ENCODE measurements at regions not wholly inside any gene's neighbourhood (a gene's known extent, or its start where the extent isn't known, plus 50 kb on each side); places are given as distances from the start of the nearest gene placed in this dataset.

DNA sequence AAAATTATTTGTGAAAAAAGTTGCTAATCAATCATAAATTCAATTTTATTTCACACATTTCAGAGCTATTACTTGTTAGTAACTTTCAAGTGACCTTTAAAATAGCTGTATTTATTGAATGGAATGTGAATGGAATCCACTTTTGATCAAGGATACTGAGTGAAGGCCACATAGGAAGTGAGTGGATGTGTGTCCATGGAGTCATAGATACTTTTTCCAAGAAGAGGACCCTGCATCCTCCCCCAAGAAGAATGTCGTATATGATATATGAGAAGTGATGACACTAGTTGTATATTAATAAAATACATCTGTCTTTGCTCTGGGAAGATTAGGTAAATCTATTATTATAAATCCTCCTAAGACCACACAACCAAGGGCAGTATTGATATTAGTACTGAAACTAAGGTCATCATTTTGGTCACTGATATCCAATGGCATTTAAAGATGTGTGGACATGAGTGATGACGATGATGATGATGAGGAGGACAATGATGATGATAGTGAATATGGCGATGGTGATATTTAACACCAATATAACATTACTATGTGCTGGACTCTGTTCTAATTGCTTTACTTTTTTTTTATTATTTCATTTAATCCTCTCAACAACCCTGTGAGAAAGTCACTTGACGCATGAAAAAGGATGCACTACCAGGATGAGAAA is 493.0 kb upstream of the NR2F2 start:
- H3K36me3 Mint-ChIP-seq (ENCODE audit: low read depth) = peaks cover 4% of the 10 kb centered on the region
- peaks cover 18% of the 10 kb centered on the region for H3K27me3 Mint-ChIP-seq (ENCODE audit: low read depth)
- no peak overlapping the region for H3K27ac Mint-ChIP-seq
- H3K9me3 Mint-ChIP-seq = peaks cover under 1% of the 10 kb centered on the region
- H3K4me3 Mint-ChIP-seq = no peak overlapping the region
- H3K4me1 Mint-ChIP-seq (ENCODE audit: low read depth) = peaks cover 26% of the 10 kb centered on the region

DNA sequence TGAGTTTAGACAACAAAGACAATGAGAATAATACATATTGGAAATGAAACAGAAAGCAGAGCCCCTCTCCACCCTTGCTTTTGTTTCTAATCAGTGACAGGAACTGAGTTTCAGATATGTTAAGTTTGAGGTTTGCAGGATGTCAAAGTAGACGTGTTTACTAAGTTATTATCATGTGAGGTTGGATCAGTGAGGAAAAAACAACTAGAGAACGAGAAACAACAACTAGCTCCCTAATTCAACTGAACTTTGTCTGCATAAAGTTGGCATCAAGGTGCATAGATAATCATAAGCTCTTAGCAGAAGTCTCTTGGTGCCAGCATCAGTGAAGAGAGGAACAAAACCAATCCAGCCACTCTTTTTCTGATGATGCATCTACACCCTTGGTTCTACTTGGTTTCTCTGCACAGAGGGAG is 491.1 kb upstream of the NR2F2 start:
- Mint-ChIP-seq H3K4me1 (ENCODE audit: low read depth) (peaks cover 36% of the 10 kb centered on the region), H3K27ac (peak overlapping the region; percentile 84), H3K36me3 (ENCODE audit: low read depth) (peaks cover 11% of the 10 kb centered on the region), H3K27me3 (ENCODE audit: low read depth) (peaks cover 8% of the 10 kb centered on the region), H3K4me3 (peak overlapping the region; percentile 23), H3K9me3 (peaks cover 12% of the 10 kb centered on the region)

DNA sequence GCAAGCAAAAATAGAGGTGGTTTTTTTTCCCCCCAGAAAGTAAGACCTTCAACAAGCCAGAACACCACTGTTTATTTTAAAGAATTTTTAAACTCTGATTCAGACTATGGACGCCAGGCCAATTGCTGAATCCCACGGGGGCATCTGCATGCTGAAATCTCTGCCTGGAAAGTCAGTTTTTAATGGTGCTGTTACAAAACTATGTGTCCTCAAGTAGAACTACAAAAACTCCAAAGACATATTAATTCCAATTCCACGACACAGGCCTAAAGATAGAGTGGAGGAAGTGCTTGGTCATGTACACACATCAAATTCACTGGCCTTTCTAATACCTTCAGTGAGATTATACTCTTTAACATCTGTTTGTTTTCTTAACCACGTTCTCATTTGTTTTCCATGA is 490.5 kb upstream of the NR2F2 start:
- Mint-ChIP-seq H3K36me3 (ENCODE audit: low read depth) (peaks cover 11% of the 10 kb centered on the region), H3K27ac (peak overlapping the region; percentile 84), H3K4me1 (ENCODE audit: low read depth) (peaks cover 36% of the 10 kb centered on the region), H3K4me3 (no peak overlapping the region), H3K9me3 (peaks cover 12% of the 10 kb centered on the region), H3K27me3 (ENCODE audit: low read depth) (peaks cover 2% of the 10 kb centered on the region)

DNA sequence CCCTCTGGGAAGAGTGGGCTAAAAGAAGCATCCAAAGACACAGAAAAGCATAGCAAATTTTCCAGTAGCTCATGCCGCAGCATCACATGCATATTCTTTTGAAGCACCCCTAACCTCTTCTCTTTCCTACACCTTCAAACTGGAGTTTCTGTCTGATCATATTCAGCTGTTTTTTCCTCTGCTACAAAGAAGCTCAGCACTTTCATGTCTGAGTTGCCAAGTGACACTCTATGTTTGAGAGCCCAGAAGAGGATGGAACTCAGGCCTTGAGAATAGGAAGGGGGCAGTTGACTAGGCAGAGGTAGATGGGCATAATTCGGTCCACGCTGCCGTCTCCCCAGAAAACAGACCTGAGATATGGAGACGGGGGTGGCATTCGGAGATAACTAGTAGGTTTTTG is 489.6 kb upstream of the NR2F2 start:
- Mint-ChIP-seq H3K27ac (peak overlapping the region; percentile 60), H3K4me1 (ENCODE audit: low read depth) (peaks cover 38% of the 10 kb centered on the region), H3K4me3 (peak overlapping the region; percentile 7), H3K36me3 (ENCODE audit: low read depth) (peaks cover 11% of the 10 kb centered on the region), H3K9me3 (peaks cover 12% of the 10 kb centered on the region), H3K27me3 (ENCODE audit: low read depth) (no peaks in the 10 kb centered on the region)

DNA sequence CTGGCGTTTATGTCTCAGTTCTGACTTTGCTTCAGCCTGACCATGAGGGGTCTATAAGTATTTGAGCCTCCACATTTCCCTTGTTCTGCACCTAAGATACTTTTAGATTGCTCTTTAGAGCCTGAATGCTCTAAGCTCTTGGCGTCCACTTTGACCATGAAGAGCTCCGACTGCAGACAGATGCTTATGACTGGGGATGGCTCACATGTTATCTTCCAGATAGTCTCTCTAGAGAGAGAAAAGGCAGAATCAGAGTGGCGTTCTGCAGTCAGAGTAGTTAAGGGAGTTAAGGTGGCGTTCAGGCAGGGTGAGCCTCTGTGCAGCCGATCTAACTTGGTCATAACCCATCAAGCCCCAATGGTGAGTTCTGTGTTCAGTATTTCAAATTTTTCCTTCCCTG is 487.9 kb upstream of the NR2F2 start:
- H3K4me3 Mint-ChIP-seq = no peak overlapping the region
- peaks cover 15% of the 10 kb centered on the region for H3K9me3 Mint-ChIP-seq
- H3K36me3 Mint-ChIP-seq (ENCODE audit: low read depth) = peaks cover 11% of the 10 kb centered on the region
- peaks cover 45% of the 10 kb centered on the region for H3K4me1 Mint-ChIP-seq (ENCODE audit: low read depth)
- H3K27ac Mint-ChIP-seq = no peak overlapping the region
- H3K27me3 Mint-ChIP-seq (ENCODE audit: low read depth) = no peaks in the 10 kb centered on the region

DNA sequence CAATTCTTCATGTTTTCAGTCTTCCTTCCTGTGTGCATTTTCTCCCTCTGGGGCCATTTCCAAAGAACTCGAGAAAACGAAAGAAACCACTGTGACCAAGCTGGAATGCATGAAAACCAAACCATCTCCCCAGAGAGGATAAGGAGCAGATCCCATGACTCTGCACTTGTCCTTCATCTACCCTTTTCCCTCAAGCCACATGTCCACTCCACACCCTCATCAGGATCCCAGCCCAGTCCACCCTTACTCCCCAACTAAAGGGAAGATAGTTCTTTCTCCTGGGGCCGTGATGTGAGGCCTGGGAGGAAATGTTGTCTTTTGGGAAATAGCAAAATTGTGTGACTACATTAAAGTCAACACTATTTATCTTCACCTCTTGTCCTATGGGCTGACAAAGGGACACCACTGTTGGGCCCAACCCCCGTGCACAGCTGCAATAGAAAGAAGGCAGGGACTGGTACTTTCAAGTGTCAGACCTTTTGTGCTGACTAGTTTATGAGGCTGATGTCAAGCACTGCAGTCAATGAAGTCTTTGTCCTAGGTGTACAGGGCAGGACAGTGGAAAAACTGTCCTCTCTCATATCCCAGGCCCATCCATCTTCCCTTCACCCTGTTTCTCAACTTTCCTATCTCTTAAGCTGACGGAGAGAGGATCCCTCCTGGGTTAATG is 487.1 kb upstream of the NR2F2 start:
- H3K36me3 Mint-ChIP-seq (ENCODE audit: low read depth) = peaks cover 11% of the 10 kb centered on the region
- peak overlapping the region; percentile 18 for H3K4me3 Mint-ChIP-seq

DNA sequence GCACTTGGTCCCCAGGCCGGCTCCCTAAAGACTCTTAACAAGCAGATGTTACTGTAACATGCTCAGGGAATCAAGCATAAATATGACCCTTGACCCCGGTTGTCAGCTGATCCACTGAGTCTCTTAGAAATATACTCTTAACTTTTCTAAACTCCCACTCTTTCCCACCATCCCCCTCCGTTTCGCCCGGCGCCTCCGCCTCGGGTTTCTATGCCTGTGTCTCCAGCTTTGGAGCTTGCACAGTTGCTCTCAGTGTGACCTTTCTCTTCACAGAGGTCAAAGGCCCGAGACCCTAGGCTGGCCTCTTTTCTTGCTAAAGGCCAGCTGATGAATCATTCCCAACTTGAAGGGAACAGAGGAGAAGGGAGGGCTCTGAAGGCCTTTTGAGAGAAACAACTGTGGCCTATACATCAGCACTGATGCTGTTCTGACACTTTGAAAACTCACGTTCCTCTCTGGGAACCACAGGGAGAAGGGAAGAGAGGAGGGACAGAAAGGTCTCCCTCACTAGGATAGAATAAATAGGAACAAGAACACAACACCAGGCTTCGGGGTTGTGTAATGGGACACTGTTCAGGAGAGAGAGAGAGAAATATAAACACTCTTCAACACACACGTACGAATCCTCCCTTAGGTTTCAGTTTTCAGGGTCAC is 484.5 kb upstream of the NR2F2 start:
- H3K27ac Mint-ChIP-seq = no peak overlapping the region
- peaks cover 22% of the 10 kb centered on the region for H3K27me3 Mint-ChIP-seq (ENCODE audit: low read depth)
- no peak overlapping the region for H3K4me3 Mint-ChIP-seq
- peaks cover 15% of the 10 kb centered on the region for H3K9me3 Mint-ChIP-seq
- H3K36me3 Mint-ChIP-seq (ENCODE audit: low read depth) = peaks cover 8% of the 10 kb centered on the region
- H3K4me1 Mint-ChIP-seq (ENCODE audit: low read depth) = peaks cover 23% of the 10 kb centered on the region

More for the DNA sequence above, 487.1 kb upstream of the NR2F2 start:
- H3K27me3 Mint-ChIP-seq (ENCODE audit: low read depth) = peaks cover 4% of the 10 kb centered on the region
- peak overlapping the region; percentile 24 for H3K27ac Mint-ChIP-seq
- peaks cover 15% of the 10 kb centered on the region for H3K9me3 Mint-ChIP-seq
- H3K4me1 Mint-ChIP-seq (ENCODE audit: low read depth) = peaks cover 45% of the 10 kb centered on the region

DNA sequence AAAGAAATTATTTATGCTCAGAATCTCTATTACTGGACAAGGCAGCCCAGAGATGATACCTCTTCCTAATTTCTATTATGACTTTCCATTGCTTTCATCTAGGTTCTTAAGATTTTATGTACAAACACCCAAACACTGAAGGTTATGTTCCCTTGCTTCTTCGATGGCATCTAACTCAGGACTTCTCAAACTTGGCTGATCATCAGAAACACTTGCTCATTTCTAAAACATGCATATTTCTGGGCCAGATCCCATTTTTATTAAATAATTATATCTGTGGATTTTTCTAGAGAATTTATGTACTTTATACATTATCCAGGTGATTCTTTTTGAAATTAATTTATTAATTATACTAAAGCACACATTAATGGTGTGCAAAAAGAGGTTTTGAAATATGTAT is 482.4 kb upstream of the NR2F2 start:
- peaks cover 4% of the 10 kb centered on the region for H3K36me3 Mint-ChIP-seq (ENCODE audit: low read depth)
- H3K27me3 Mint-ChIP-seq (ENCODE audit: low read depth) = peaks cover 34% of the 10 kb centered on the region
- H3K4me3 Mint-ChIP-seq = no peak overlapping the region
- H3K4me1 Mint-ChIP-seq (ENCODE audit: low read depth) = peaks cover 12% of the 10 kb centered on the region
- H3K9me3 Mint-ChIP-seq = peaks cover 8% of the 10 kb centered on the region
- H3K27ac Mint-ChIP-seq = no peak overlapping the region

DNA sequence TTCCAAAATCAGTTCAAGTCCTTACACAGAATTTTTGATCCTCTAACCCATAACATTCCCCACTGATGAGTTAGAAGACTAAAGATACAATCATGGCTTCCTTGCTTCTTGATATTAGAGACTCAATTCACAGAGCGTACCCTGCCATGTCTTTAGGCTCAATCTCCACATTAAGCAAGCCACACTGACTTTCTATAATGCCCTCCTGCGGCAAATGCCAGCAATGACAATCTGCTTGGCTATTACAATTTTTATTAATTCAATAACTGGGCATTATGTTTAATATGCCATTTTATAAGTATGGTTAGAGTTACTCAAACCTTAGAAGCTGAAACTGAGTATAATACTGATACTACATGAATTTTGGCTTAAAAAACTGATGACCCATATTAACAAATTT is 479.7 kb upstream of the NR2F2 start:
- H3K36me3 Mint-ChIP-seq (ENCODE audit: low read depth) = no peaks in the 10 kb centered on the region
- peaks cover 3% of the 10 kb centered on the region for H3K9me3 Mint-ChIP-seq
- peaks cover 55% of the 10 kb centered on the region for H3K27me3 Mint-ChIP-seq (ENCODE audit: low read depth)
- no peak overlapping the region for H3K27ac Mint-ChIP-seq
- peaks cover 6% of the 10 kb centered on the region for H3K4me1 Mint-ChIP-seq (ENCODE audit: low read depth)
- H3K4me3 Mint-ChIP-seq = no peak overlapping the region

DNA sequence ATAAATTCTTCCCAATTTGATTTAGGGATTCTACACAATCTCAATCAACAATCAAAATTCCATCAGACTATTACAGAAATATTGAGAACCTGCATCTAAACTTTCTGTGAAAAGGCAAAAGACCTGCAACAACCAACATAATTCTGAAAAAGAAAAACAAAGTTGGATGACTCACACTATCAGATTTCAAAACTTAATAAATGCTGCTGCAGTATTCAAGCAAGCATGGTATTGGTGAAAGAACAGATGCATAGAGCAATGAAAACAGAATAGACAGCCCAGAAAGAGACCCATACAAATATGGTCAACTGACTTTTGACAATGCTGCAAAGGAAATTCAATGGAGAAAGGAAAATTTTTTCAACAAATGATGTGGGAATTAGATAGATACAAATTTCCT is 477.1 kb upstream of the NR2F2 start:
- H3K9me3 Mint-ChIP-seq = no peaks in the 10 kb centered on the region
- H3K4me1 Mint-ChIP-seq (ENCODE audit: low read depth) = peaks cover 2% of the 10 kb centered on the region
- H3K4me3 Mint-ChIP-seq = no peak overlapping the region
- H3K36me3 Mint-ChIP-seq (ENCODE audit: low read depth) = no peaks in the 10 kb centered on the region
- peaks cover 75% of the 10 kb centered on the region for H3K27me3 Mint-ChIP-seq (ENCODE audit: low read depth)
- no peak overlapping the region for H3K27ac Mint-ChIP-seq

DNA sequence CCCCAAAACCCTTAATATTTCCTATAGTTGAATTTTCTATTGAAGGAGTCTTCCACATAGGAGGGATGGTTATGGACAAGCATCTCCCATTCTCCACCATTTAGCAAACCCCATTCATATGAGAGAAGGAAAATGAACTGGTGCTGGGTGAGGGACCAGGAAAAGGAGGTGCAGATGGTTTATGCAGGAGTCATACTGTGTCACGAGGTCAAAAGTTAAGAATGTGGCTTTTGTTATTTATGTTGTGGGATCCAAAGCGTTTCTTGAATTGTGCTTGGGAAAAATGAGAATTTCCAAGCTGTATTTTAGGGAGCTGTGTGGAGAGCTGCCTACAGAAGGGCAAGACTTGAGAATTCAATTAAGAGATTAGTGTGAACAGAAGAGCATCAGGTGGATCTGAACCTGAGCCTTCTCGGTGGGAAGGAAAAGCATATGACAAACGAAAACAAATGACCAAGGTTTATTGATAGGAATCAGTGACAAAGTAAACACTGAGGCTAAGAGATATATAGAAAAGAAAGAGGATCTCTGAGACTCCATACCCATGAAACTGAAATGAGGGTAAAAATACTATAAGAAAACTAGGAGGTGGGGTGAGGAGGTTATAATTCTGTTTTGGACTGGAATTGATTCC is 473.3 kb upstream of the NR2F2 start:
- Mint-ChIP-seq H3K4me1 (ENCODE audit: low read depth) (peaks cover 5% of the 10 kb centered on the region), H3K4me3 (no peak overlapping the region), H3K36me3 (ENCODE audit: low read depth) (no peaks in the 10 kb centered on the region), H3K27me3 (ENCODE audit: low read depth) (peaks cover 80% of the 10 kb centered on the region), H3K9me3 (no peaks in the 10 kb centered on the region), H3K27ac (no peak overlapping the region)

DNA sequence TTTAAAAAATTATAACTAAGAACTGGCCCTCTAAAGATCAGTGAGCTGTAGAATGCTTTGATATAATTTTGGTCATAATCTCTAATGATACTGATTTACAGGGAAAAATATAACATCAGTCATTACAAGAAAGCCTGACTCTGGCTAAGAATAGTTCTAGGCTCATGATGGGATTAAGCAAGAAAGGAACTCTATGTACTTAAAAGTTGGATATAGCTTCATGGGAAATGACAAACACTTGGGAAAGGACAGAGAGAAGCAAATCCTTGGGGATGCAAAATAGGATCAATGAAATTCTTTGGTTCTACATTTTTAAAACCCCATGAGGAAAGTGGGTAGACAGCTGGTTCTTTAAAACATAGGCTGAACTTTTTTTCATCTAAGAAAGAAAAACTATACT is 472.7 kb upstream of the NR2F2 start:
- Mint-ChIP-seq H3K36me3 (ENCODE audit: low read depth) (peaks cover 1% of the 10 kb centered on the region), H3K4me3 (no peak overlapping the region), H3K4me1 (ENCODE audit: low read depth) (peaks cover 5% of the 10 kb centered on the region), H3K9me3 (no peaks in the 10 kb centered on the region), H3K27me3 (ENCODE audit: low read depth) (peaks cover 80% of the 10 kb centered on the region), H3K27ac (no peak overlapping the region)

DNA sequence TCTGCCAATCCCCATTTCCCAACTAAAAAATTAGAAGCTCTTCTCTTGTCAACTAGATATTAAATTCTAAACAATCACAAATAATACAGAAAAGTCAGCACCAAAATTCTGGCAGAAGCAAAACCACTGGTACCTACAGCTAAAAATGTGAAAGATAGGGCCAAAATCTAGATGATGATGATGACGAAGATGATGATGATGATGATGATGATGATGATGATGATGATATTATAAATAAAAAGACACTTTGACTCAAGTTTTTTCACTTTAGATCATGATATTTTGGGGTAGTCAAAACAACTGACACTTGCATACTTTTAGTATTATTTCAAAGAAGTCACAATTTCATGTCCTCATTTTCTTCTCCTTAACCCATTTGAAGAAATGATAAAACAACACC is 470.1 kb upstream of the NR2F2 start:
- H3K27me3 Mint-ChIP-seq (ENCODE audit: low read depth) = peaks cover 69% of the 10 kb centered on the region
- H3K27ac Mint-ChIP-seq = no peak overlapping the region
- peaks cover 20% of the 10 kb centered on the region for H3K4me1 Mint-ChIP-seq (ENCODE audit: low read depth)
- H3K4me3 Mint-ChIP-seq = no peak overlapping the region
- peaks cover 4% of the 10 kb centered on the region for H3K36me3 Mint-ChIP-seq (ENCODE audit: low read depth)
- no peaks in the 10 kb centered on the region for H3K9me3 Mint-ChIP-seq

DNA sequence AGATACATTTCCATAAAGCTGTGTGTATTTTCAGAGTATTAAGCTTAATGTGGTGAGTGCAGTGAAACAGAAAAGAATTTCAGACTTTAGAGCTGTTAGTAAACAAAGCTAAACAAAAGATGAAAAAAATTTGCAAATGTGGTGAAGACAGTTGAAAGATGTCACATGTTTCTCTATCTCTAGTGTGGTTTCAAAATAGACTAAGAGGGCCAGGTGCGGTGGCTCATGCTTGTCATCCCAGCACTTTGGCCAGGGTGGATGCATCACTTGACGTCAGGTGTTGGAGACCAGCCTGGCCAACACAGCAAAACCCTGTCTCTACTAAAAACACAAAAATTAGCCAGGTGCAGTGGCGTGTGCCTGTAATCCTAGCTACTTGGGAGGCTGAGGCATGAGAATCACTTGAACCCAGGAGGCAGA is 466.0 kb upstream of the NR2F2 start:
- peaks cover 42% of the 10 kb centered on the region for H3K4me1 Mint-ChIP-seq (ENCODE audit: low read depth)

More for the DNA sequence above, 466.0 kb upstream of the NR2F2 start:
- H3K27ac Mint-ChIP-seq = peak overlapping the region; percentile 17
- H3K4me3 Mint-ChIP-seq = peak overlapping the region; percentile 12
- no peaks in the 10 kb centered on the region for H3K9me3 Mint-ChIP-seq
- peaks cover 57% of the 10 kb centered on the region for H3K27me3 Mint-ChIP-seq (ENCODE audit: low read depth)
- peaks cover 7% of the 10 kb centered on the region for H3K36me3 Mint-ChIP-seq (ENCODE audit: low read depth)
